Large intestine (tissue), 3 donors: ENCODE measurements at regions not wholly inside any gene's neighbourhood (a gene's known extent, or its start where the extent isn't known, plus 50 kb on each side); places are given as distances from the start of the nearest gene placed in this dataset.

Experiments
- DNase-seq, 2 donors: peaks; one replicate each; pipeline versions ENCODE4 v3.0.0 to v3.0.0-alpha.2; 2013
- H3K27ac ChIP-seq: one replicate; pipeline ENCODE4 v1.5.1; 2013; ENCODE audit warnings: low read length
- H3K27me3 ChIP-seq: 2 replicates; pipeline ENCODE4 v1.6.1; 2013; ENCODE audit warnings: low read length; ENCODE audit not compliant: control insufficient read depth, insufficient read depth
- H3K36me3 ChIP-seq: 2 replicates; pipeline ENCODE4 v1.6.1; 2013; ENCODE audit warnings: low read length; ENCODE audit not compliant: control insufficient read depth, insufficient read depth
- H3K4me1 ChIP-seq: one replicate; pipeline ENCODE4 v1.6.1; 2013; ENCODE audit warnings: low read length; ENCODE audit not compliant: control insufficient read depth, insufficient read depth
- H3K4me3 ChIP-seq: one replicate; pipeline ENCODE4 v1.5.1; 2013; ENCODE audit warnings: low read length
- H3K9me3 ChIP-seq: one replicate; pipeline ENCODE4 v1.6.1; 2013; ENCODE audit warnings: mild to moderate bottlenecking, low read depth, low read length, moderate library complexity; ENCODE audit not compliant: control insufficient read depth
- WGBS: methylation state at CpG from one replicate; pipeline ENCODE4 v1.1.5; 2013; ENCODE audit warnings: low lambda C conversion rate; ENCODE audit not compliant: insufficient coverage; 5-methylcytosine and 5-hydroxymethylcytosine counted together

DNA sequence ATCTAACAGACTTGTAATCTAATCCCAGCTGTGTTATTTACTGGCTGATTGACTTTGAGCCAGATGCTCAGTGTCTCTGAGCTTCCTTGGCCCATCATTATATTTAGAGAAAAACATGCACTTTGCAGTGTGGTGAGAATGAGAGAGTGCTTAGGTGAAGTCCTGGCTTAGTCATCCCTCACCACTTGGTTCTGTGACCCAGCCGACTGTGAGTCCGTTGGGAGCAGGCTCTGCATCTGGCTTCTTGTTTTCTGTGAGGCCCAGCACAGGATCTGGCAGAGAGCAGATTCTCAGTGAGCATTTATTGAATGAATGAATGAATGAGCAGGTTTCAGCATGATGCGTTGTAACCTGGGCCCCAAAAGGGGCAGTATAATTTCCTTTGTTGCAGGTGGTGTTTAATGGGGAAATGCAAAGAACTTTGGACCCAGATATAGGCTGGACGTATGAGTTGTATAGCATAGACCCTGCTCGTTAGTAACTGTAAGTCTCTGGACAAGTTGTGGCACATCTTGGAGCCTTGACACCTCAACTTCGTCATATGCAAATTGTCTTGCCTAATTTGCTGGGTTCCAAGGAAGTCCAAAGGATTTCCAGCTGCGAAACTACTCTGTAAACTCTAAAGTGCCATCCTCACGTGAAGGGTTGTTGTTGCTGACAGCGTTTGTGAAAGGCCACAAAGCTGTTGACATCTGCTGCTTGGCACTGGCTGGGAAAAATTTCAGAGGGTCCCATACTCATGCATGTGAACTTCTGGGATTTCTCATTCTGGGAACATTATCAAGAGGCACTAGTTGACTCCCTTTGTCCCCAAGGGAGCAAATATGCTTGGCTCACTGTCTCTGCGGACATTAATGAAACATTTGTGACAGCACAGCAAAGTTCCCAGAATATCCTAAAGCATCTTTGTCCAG, 138.8 kb upstream of the USP24 start:
- H3K9me3 ChIP-seq: no peaks in the 10 kb centered on the region
- peaks cover 14% of the 10 kb centered on the region for H3K4me1 ChIP-seq
- no peaks in the 10 kb centered on the region for H3K27me3 ChIP-seq
- no peak overlapping the region for H3K27ac ChIP-seq
- no CpG with 5 or more reads among the region's 10 CpGs for WGBS
- H3K36me3 ChIP-seq: no peaks in the 10 kb centered on the region
- peak in 1 of 2 donors; percentile 81 for DNase-seq
- H3K4me3 ChIP-seq: no peak overlapping the region

DNA sequence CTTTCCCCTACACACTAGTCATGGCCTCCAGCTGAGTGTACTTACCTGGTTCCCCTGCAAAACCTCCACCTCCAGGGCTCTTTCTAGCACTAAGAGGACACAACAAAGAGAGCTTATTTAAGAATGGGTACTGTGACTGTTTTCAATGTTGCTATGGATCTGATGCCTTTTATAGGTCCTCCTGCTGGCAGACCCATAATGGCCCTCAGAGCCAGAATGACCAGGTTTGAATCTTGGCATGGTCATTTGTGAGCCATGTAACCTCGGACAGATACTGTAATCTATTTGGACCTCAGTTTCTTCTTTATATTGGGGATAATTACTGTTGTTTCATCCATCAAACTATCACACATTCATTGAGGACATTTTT, 137.6 kb upstream of the USP24 start:
- H3K36me3 ChIP-seq: no peaks in the 10 kb centered on the region
- no peaks in the 10 kb centered on the region for H3K9me3 ChIP-seq
- peaks cover 14% of the 10 kb centered on the region for H3K4me1 ChIP-seq
- no peak for DNase-seq
- no peaks in the 10 kb centered on the region for H3K27me3 ChIP-seq
- no CpG with 5 or more reads among the region's 1 CpG for WGBS
- no peak overlapping the region for H3K27ac ChIP-seq
- H3K4me3 ChIP-seq: no peak overlapping the region

DNA sequence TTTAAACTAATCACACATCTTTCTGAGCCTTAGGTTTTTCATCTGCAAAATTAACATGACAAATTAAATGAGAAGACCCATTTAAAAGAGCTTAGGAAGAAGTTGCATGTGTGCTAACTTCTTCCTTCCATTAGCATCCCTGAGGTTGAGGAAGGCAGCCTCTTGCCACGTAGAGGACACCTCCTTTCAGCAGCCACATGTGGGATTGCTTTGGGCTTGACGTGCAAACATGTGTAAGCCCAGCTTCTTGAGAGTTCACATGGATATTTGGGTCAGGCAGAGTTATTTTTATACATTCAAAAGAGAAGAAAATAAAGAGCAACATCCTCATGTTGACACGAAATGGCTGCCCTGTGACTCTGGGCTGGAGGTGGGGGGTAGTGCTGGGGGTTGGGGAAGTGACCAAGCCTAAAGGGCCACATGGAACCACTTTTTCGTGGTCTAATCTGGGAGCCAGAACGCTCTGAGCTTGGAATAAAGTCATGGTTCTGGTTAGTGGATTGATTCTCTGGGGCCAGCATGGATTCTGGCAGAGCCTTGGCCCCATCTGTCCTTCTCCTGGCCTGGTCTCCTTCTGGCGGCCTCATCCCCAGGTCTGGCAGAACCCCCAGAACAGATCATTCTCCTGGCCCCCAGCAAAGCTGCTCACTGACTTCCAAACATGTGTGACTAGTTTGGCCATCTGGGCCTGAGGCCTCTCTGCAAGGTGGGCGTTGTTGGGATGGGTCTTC, 137.1 kb upstream of the USP24 start:
- no peaks in the 10 kb centered on the region for H3K9me3 ChIP-seq
- no peak overlapping the region for H3K4me3 ChIP-seq
- no peak overlapping the region for H3K27ac ChIP-seq
- no CpG with 5 or more reads among the region's 7 CpGs for WGBS
- no peak for DNase-seq
- no peaks in the 10 kb centered on the region for H3K36me3 ChIP-seq
- H3K27me3 ChIP-seq: no peaks in the 10 kb centered on the region
- peaks cover 14% of the 10 kb centered on the region for H3K4me1 ChIP-seq

DNA sequence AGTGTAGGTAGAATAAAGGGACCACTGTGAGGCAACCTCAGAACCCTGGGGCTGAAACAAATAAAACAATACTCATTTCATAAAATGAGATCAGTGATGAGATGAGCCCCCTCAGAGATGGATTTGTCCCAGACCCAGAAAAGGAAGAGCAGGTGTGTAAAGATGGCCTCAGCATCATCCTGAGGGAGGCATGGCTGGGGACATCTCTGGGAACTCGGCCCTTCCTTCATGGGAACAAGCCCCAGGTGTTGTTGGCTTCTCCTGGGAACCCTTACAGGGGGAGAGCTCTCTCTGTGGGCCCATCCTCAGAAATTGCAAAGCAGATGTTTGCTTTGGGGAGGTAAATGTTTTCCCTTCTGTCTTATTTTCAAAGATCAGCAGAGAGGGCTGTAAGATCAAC, 133.2 kb upstream of the USP24 start:
- DNase-seq: no peak
- WGBS: no CpG with 5 or more reads among the region's 1 CpG
- H3K9me3 ChIP-seq: no peaks in the 10 kb centered on the region
- no peaks in the 10 kb centered on the region for H3K36me3 ChIP-seq
- H3K4me1 ChIP-seq: peaks cover 4% of the 10 kb centered on the region
- no peak overlapping the region for H3K27ac ChIP-seq
- no peaks in the 10 kb centered on the region for H3K27me3 ChIP-seq
- H3K4me3 ChIP-seq: no peak overlapping the region

DNA sequence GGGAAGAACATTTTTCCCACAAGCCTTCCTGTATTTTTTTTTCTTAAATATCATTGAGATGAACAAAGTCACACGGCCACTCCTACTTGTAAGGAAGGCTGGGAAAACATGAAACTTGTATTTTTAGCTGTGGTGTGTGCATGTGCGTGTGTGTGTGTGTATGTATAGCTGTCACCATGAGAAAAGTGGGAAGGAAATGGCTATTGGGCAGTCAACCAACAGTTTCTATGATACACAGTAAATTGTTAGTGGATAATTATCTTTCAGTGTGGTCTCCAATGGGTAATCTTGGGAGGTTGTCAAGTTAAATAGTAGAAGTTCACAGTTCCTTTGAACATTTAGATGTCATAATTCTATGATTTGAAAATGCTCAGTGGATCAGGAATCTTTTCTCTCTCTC, 132.7 kb upstream of the USP24 start:
- Histone ChIP-seq H3K27ac (no peak overlapping the region), H3K4me3 (no peak overlapping the region), H3K36me3 (no peaks in the 10 kb centered on the region), H3K9me3 (no peaks in the 10 kb centered on the region), H3K4me1 (no peaks in the 10 kb centered on the region), H3K27me3 (no peaks in the 10 kb centered on the region)
- no peak for DNase-seq
- WGBS: 90% methylated on average over 2 of the region's 2 CpGs

DNA sequence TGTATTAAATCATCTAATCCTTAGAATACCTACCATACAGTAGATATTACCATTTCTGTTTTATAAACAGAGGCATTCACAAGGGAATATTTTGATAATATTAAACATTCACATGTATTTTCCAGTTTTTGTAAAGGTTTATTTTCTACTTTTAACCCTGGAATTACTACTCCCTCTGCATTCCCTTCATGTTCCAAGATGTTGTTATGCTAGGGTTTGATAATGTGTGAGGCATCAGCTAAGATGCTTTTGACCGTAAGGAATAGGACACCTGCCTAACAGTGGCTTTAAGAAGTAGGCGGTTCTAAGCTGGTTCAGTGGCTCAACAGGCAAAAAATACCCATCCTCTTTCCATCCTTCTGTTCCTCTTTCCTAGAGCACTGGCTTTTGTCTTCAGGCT, 131.9 kb upstream of the USP24 start:
- H3K4me3 ChIP-seq: no peak overlapping the region
- H3K27me3 ChIP-seq: no peaks in the 10 kb centered on the region
- 100% methylated on average over 1 of the region's 2 CpGs for WGBS
- H3K9me3 ChIP-seq: no peaks in the 10 kb centered on the region
- no peaks in the 10 kb centered on the region for H3K4me1 ChIP-seq
- DNase-seq: no peak
- no peaks in the 10 kb centered on the region for H3K36me3 ChIP-seq
- H3K27ac ChIP-seq: no peak overlapping the region

DNA sequence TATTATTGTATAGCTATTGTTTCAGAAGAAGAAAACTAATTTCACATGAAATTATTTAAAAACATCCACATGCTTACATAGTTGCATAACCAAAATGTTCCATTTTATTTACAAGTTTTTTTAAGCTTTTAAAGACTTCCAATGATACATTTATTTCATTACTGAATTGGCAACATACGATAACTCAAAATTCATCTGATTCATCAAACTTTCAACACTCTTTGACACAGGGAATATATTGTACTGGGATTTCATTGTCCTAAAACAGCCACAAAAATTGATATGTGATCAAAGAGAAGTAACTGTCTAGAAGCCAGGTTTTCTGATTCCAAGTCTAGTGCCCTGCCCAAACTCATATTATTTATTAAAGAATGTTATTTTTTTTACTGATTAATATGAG, 131.4 kb upstream of the USP24 start:
- WGBS: 100% methylated on average over 1 of the region's 1 CpG
- Histone ChIP-seq H3K9me3 (no peaks in the 10 kb centered on the region), H3K27ac (no peak overlapping the region), H3K27me3 (no peaks in the 10 kb centered on the region), H3K36me3 (no peaks in the 10 kb centered on the region), H3K4me1 (no peaks in the 10 kb centered on the region), H3K4me3 (no peak overlapping the region)
- no peak for DNase-seq

DNA sequence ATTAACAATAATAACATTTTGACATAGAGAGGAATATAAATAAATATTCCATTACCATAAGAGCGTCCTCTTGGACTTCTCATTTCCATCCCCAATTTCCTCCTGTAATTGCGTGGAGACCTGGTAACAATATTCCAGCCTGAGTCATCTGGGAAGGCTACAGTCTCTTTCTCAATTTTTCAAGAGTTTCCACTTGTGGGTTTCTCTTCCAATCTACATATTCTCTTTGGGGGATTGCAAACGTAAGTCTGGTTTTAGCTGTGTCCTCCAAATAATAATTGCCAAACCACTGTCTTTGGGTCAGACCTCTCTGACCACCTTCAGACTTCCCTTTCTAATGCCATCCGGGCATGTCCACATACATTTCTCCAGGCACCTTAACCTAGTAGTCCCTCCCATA, 124.5 kb upstream of the USP24 start:
- Histone ChIP-seq H3K4me3 (no peak overlapping the region), H3K27me3 (no peaks in the 10 kb centered on the region), H3K36me3 (no peaks in the 10 kb centered on the region), H3K4me1 (no peaks in the 10 kb centered on the region), H3K27ac (no peak overlapping the region), H3K9me3 (no peaks in the 10 kb centered on the region)
- DNase-seq: no peak
- WGBS: 100% methylated on average over 1 of the region's 4 CpGs

DNA sequence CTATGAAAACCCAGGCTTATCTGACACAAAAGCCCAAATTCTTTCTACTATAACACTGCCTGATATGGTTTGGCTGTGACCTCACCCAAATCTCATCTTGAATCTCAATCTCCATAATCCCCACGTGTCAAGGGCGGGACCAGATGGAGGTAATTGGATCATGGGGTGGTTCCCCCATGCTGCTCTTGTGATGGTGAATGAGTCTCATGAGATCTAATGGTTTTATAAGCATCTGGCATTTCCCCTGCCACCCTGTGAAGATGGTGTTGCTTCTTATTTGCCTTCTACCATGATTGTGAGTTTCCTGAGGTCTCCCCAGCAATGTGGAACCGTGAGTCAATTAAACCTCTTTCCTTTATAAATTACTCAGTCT, 123.3 kb upstream of the USP24 start:
- no peak overlapping the region for H3K4me3 ChIP-seq
- no peak overlapping the region for H3K27ac ChIP-seq
- H3K4me1 ChIP-seq: peaks cover 7% of the 10 kb centered on the region
- H3K27me3 ChIP-seq: no peaks in the 10 kb centered on the region
- no peaks in the 10 kb centered on the region for H3K9me3 ChIP-seq
- no peaks in the 10 kb centered on the region for H3K36me3 ChIP-seq
- no peak for DNase-seq
- WGBS: no CpG with 5 or more reads among the region's 3 CpGs

DNA sequence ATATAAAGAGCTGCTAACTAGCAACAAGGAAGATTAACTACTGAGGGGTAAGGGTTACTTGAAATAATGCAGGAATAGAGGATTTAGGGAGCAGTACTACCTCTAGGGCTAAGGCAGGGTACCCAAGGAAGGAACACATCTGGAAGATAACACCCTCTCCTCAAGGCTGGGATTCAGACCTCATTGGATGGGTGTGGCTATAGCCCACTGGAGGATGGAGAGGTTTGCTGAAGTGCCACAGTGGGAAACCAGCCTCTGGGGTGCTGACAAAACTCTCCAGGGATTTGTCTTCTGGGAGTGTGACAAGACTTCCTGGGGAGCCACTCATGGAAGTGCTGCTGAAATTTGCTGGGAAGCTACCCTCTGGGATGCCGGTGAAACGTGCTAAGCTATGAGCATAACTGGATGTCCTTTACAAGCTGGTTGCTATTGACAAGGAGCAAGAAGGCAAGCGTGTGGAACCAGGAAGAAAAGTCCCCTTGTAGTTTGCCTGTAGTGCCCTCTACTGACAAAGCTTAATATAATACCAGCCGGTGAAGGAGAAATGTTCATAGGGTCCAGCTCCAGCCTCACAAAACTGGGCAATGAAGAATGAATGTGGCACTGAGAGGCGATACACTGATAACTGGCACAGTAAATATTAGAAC, 122.8 kb upstream of the USP24 start:
- Histone ChIP-seq H3K27me3 (no peaks in the 10 kb centered on the region), H3K4me1 (peaks cover 11% of the 10 kb centered on the region), H3K9me3 (no peaks in the 10 kb centered on the region), H3K36me3 (no peaks in the 10 kb centered on the region), H3K27ac (no peak overlapping the region), H3K4me3 (no peak overlapping the region)
- DNase-seq: peak in 1 of 2 donors; percentile 69
- no CpG with 5 or more reads among the region's 5 CpGs for WGBS
